Subcutaneous abdominal adipose tissue (tissue), 5 donors: ENCODE measurements at regions not wholly inside any gene's neighbourhood (a gene's known extent, or its start where the extent isn't known, plus 50 kb on each side); places are given as distances from the start of the nearest gene placed in this dataset.

Source experiments
- H3K27ac ChIP-seq: one replicate; pipeline ENCODE4 v1.7.0; 2013; ENCODE audit warnings: low read depth, mild to moderate bottlenecking, inconsistent platforms, low read length, moderate library complexity
- H3K27me3 ChIP-seq, 5 donors: one replicate each; pipeline ENCODE4 v1.7.0; 2013; ENCODE audit warnings: low read length in 5 of 5, inconsistent platforms in 1 of 5; ENCODE audit not compliant: control insufficient read depth in 5 of 5, insufficient read depth in 4 of 5
- H3K36me3 ChIP-seq, 5 donors: one replicate each; pipeline ENCODE4 v1.7.0; 2013; ENCODE audit warnings: low read length in 5 of 5; ENCODE audit not compliant: control insufficient read depth in 5 of 5, insufficient read depth in 5 of 5
- H3K4me1 ChIP-seq, 5 donors: one replicate each; pipeline ENCODE4 v1.7.0; 2013; ENCODE audit warnings: low read length in 5 of 5, mild to moderate bottlenecking in 3 of 5, moderate library complexity in 1 of 5; ENCODE audit not compliant: control insufficient read depth in 5 of 5, insufficient read depth in 5 of 5
- H3K4me3 ChIP-seq, 5 donors: one replicate each; pipeline ENCODE4 v1.7.0; 2013; ENCODE audit warnings: low read length in 5 of 5, low read depth in 1 of 5
- H3K9ac ChIP-seq, 5 donors: one replicate each; pipeline ENCODE4 v1.7.0; 2013; ENCODE audit warnings: low read length in 5 of 5, mild to moderate bottlenecking in 4 of 5, moderate library complexity in 3 of 5
- H3K9me3 ChIP-seq, 5 donors: one replicate each; pipeline ENCODE4 v1.7.0; 2013; ENCODE audit warnings: low read length in 5 of 5; ENCODE audit not compliant: control insufficient read depth in 5 of 5
- donor health status: healthy.
- donor health status: healthy.
- donor health status: healthy.
- donor health status: healthy.
- donor health status: healthy.

GRCh38 chr15:67979281-67979680 lies 74.8 kb upstream of the PIAS1 start:
- no peaks in the 10 kb centered on the region for H3K27me3 ChIP-seq
- H3K36me3 ChIP-seq = no peaks in the 10 kb centered on the region
- no peak overlapping the region for H3K4me3 ChIP-seq
- H3K9me3 ChIP-seq = peaks cover 0 to 2% (median 0%) of the 10 kb centered on the region in 5 donors
- H3K27ac ChIP-seq = no peak overlapping the region
- no peak overlapping the region for H3K9ac ChIP-seq
- H3K4me1 ChIP-seq = no peaks in the 10 kb centered on the region

DNA sequence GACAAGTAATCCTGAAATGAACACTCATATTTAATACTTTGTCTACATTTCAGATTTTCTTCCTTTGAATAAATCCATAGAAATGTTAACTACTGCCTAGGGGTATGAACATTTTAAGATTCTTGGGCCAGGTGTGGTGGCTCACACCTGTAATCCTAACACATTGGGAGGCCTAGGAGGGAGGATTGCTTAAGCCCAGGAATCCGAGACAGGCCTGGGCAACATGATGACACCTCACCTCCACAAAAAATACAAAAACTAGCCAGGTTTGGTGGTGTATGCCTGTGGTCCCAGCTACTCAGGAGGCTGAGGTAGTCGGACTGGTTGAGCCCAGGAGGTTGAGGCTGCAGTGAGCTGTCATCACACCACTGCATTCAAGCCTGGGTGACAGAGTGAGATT lies 73.9 kb upstream of the PIAS1 start:
- Histone ChIP-seq H3K9ac (no peak overlapping the region), H3K4me1 (no peaks in the 10 kb centered on the region), H3K4me3 (no peak overlapping the region), H3K36me3 (no peaks in the 10 kb centered on the region), H3K27me3 (no peaks in the 10 kb centered on the region), H3K9me3 (peaks cover 0 to 2% (median 0%) of the 10 kb centered on the region in 5 donors), H3K27ac (no peak overlapping the region)

GRCh38 chr15:67980773-67981685 lies 73.1 kb upstream of the PIAS1 start:
- H3K9me3 ChIP-seq = peaks cover 0 to 2% (median 0%) of the 10 kb centered on the region in 5 donors
- no peaks in the 10 kb centered on the region for H3K27me3 ChIP-seq
- no peak overlapping the region for H3K27ac ChIP-seq
- H3K36me3 ChIP-seq = no peaks in the 10 kb centered on the region
- no peak overlapping the region for H3K9ac ChIP-seq
- H3K4me1 ChIP-seq = no peaks in the 10 kb centered on the region
- H3K4me3 ChIP-seq = no peak overlapping the region

GRCh38 chr15:67981848-67982247 lies 72.3 kb upstream of the PIAS1 start:
- peaks cover 0 to 2% (median 0%) of the 10 kb centered on the region in 5 donors for H3K9me3 ChIP-seq
- no peaks in the 10 kb centered on the region for H3K36me3 ChIP-seq
- no peak overlapping the region for H3K4me3 ChIP-seq
- no peak overlapping the region for H3K27ac ChIP-seq
- H3K9ac ChIP-seq = no peak overlapping the region
- H3K27me3 ChIP-seq = no peaks in the 10 kb centered on the region
- no peaks in the 10 kb centered on the region for H3K4me1 ChIP-seq

GRCh38 chr15:67991706-67992105 lies 62.4 kb upstream of the PIAS1 start:
- Histone ChIP-seq H3K4me1 (no peaks in the 10 kb centered on the region), H3K4me3 (no peak overlapping the region), H3K9ac (no peak overlapping the region), H3K27ac (no peak overlapping the region), H3K36me3 (no peaks in the 10 kb centered on the region), H3K9me3 (no peaks in the 10 kb centered on the region), H3K27me3 (peaks cover 0 to 5% (median 2%) of the 10 kb centered on the region in 5 donors)

DNA sequence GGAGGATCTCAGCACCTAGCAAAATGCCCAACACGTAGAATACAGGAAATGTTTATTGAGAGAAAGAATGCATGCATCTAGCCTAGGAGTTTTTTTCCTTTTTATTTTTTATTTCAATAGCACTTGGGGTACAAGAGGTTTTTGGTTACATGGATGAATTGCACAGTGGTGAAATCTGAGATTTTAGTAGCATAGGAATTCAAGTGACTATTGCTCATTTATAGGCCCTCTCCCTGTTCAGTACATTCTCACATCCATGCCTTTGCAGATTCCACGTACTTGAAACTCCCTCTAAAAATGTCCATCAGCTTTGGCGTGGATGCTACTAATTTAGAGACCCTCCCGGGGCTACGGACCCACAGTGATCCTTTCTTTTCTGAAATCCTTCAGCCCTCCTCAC lies 61.7 kb upstream of the PIAS1 start:
- Histone ChIP-seq H3K27ac (no peak overlapping the region), H3K9ac (no peak overlapping the region), H3K4me3 (no peak overlapping the region), H3K36me3 (no peaks in the 10 kb centered on the region), H3K27me3 (peaks cover 0 to 5% (median 2%) of the 10 kb centered on the region in 5 donors), H3K9me3 (no peaks in the 10 kb centered on the region), H3K4me1 (no peaks in the 10 kb centered on the region)

- no peaks in the 10 kb centered on the region for H3K9me3 ChIP-seq
- H3K36me3 ChIP-seq = no peaks in the 10 kb centered on the region
- H3K27me3 ChIP-seq = peaks cover 0 to 3% (median 2%) of the 10 kb centered on the region in 5 donors
- no peak overlapping the region for H3K4me3 ChIP-seq
- no peak overlapping the region for H3K9ac ChIP-seq
- no peaks in the 10 kb centered on the region for H3K4me1 ChIP-seq
- no peak overlapping the region for H3K27ac ChIP-seq
These were observed 61.3 kb upstream of the PIAS1 start for GRCh38 chr15:67992834-67993233.

DNA sequence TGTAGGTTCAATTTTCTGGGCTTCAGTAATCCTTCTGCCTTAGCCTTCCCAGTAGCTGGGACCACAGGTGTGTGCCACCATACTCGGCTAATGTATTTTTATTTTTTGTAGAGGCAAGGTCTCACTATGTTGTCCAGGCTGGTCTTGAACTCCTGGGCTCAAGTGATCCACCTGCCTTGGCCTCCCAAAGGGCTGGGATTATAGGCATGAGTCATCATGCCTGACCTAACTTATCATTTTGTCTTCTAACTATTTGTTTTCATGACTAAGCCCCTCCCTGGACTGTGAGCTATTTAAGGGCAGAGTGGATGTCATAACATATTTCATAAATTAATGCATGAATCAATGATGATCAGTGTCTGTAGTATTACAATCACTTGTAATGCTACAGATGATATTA lies 56.1 kb upstream of the PIAS1 start:
- Histone ChIP-seq H3K4me3 (no peak overlapping the region), H3K9me3 (no peaks in the 10 kb centered on the region), H3K4me1 (no peaks in the 10 kb centered on the region), H3K27me3 (no peaks in the 10 kb centered on the region), H3K36me3 (no peaks in the 10 kb centered on the region), H3K27ac (no peak overlapping the region), H3K9ac (no peak overlapping the region)

DNA sequence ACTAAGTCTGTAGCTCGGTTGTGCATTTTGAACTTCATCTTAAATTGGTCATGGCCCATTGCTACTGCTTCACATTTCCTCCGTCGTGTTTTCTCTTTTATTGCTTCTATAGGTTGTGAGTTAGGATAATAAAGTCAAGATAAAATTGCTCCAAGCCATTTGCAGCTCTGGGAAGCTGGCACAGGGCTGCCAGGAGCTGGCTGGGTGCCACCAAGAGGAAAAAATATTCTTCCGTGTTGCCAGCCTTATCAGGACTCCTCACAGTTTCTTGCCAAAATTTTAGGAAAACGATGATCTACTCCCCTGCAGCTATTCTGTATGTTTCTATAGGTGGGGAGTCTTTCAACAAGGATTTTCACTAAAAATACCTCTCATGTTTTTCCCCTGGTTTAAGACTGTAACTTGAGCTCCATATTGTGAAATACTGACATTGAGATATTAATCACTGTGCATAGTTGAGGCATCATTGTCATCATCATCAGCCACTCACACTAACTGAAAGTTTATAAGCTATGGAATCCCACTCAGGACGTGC lies 55.4 kb upstream of the PIAS1 start:
- no peaks in the 10 kb centered on the region for H3K4me1 ChIP-seq
- no peak overlapping the region for H3K27ac ChIP-seq

DNA sequence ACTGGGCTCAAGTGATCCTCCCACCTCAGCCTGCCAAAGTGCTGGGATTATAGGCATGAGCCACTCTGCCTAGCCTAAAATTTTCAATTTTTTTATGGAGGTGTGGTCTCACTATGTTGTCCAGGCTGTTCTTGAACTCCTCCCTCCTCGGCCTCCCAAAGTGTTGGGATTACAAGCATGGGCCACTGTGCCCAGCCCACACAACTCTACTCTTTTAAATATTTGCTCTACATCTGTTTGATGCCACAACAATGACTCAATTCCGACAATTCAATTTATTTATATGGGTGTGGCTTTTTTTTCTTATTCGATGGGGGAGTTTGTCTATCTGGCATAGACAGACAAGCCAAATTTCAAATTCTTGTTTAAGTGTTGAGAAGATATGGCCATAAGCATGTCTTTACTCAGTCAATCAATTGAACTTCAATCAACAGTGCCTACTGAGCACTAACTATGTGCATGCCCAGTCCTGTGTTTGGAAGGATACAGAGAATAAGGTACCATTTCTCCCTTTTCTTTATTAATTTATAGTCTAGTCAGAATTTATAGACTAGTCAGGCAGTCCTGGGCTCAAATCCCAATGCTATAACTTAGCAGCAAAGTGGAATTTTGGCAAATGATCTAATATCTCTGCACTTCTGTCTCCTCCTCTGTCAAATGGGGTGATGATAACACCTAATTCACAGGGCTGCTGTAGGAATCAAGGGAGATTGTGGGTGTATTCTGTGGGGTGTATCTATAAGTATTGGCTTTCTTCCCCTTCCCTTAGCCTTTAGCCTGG lies 54.6 kb upstream of the PIAS1 start:
- no peaks in the 10 kb centered on the region for H3K36me3 ChIP-seq
- H3K9ac ChIP-seq = no peak overlapping the region
- H3K27ac ChIP-seq = no peak overlapping the region
- H3K4me3 ChIP-seq = no peak overlapping the region
- H3K9me3 ChIP-seq = no peaks in the 10 kb centered on the region
- no peaks in the 10 kb centered on the region for H3K27me3 ChIP-seq
- no peaks in the 10 kb centered on the region for H3K4me1 ChIP-seq

More for the DNA sequence above, 55.4 kb upstream of the PIAS1 start:
- H3K27me3 ChIP-seq = no peaks in the 10 kb centered on the region
- H3K4me3 ChIP-seq = no peak overlapping the region
- H3K36me3 ChIP-seq = no peaks in the 10 kb centered on the region
- H3K9ac ChIP-seq = no peak overlapping the region
- H3K9me3 ChIP-seq = no peaks in the 10 kb centered on the region
